Sigmoid colon (tissue), 6 donors: ENCODE measurements at regions not wholly inside any gene's neighbourhood (a gene's known extent, or its start where the extent isn't known, plus 50 kb on each side); places are given as distances from the start of the nearest gene placed in this dataset.

Experiments
- DNase-seq: peaks from one replicate; pipeline ENCODE4 v3.0.0-alpha.2; 2019
- H3K27ac ChIP-seq, 4 donors: fragments of 200-600 bp; sonication (generic); one replicate each; pipeline ENCODE4 v1.5.1; 2016 to 2019; ENCODE audit warnings: mild to moderate bottlenecking in 1 of 4
- H3K27me3 ChIP-seq, 3 donors: fragments of 200-600 bp; sonication (generic); one replicate each; pipeline ENCODE4 v1.5.1; 2019; ENCODE audit warnings: mild to moderate bottlenecking in 1 of 3
- H3K36me3 ChIP-seq, 4 donors: fragments of 200-600 bp; sonication (generic); one replicate each; pipeline ENCODE4 v1.5.1; 2016 to 2019
- H3K4me1 ChIP-seq, 4 donors: fragments of 200-600 bp; sonication (generic); one replicate each; pipeline ENCODE4 v1.5.1; 2017 to 2019
- H3K4me3 ChIP-seq, 4 donors: fragments of 200-600 bp; sonication (generic); one replicate each; pipeline ENCODE4 v1.5.1; 2017 to 2019; ENCODE audit warnings: mild to moderate bottlenecking in 2 of 4, moderate library complexity in 1 of 4
- H3K9me3 ChIP-seq, 4 donors: fragments of 200-600 bp in 3 of 4; sonication (generic) in 3 of 4; one replicate each; pipeline versions ENCODE4 v1.5.1 to v1.6.1; 2013 to 2019
- EP300 ChIP-seq, 4 donors: sonication (generic); formaldehyde crosslinking; IDR thresholded peaks; one replicate each; pipeline ENCODE4 v1.6.1; 2017; ENCODE audit warnings: antibody characterized with exemption in 4 of 4
- POLR2A ChIP-seq, 2 donors: fragments of 450-650 bp; IDR thresholded peaks; one replicate each; pipeline ENCODE4 v1.6.1; 2016; ENCODE audit warnings: antibody characterized with exemption in 2 of 2, mild to moderate bottlenecking in 2 of 2, moderate library complexity in 2 of 2
- POLR2AphosphoS5 ChIP-seq, 4 donors: sonication (generic); formaldehyde crosslinking; IDR thresholded peaks; one replicate each; pipeline ENCODE4 v1.6.1; 2017; ENCODE audit warnings: antibody characterized with exemption in 4 of 4
- WGBS, 2 donors: extraction: QIAGEN DNeasy Blood & Tissue Kit; methylation state at CpG; one replicate each; pipeline ENCODE4 v1.1.7; 2013; 5-methylcytosine and 5-hydroxymethylcytosine counted together
- intact Hi-C: fragments of 100-400 bp; cut with DNase I; formaldehyde crosslinking; loops from one replicate; pipeline ENCODE4 v1.15.1; 2023
- TF ChIP-seq, protein P1 (sequence below), 4 experiments: fragments of 450-650 bp in 3 of 4; fragments of 200-600 bp in 1 of 4; IDR thresholded peaks; one replicate each; pipeline ENCODE4 v1.5.1; 2016 to 2019; ENCODE audit warnings: antibody characterized with exemption in 4 of 4, mild to moderate bottlenecking in 3 of 4, moderate library complexity in 2 of 4
- donor health status: healthy with polysubstance abuse.
- donor health status: healthy.

DNA sequence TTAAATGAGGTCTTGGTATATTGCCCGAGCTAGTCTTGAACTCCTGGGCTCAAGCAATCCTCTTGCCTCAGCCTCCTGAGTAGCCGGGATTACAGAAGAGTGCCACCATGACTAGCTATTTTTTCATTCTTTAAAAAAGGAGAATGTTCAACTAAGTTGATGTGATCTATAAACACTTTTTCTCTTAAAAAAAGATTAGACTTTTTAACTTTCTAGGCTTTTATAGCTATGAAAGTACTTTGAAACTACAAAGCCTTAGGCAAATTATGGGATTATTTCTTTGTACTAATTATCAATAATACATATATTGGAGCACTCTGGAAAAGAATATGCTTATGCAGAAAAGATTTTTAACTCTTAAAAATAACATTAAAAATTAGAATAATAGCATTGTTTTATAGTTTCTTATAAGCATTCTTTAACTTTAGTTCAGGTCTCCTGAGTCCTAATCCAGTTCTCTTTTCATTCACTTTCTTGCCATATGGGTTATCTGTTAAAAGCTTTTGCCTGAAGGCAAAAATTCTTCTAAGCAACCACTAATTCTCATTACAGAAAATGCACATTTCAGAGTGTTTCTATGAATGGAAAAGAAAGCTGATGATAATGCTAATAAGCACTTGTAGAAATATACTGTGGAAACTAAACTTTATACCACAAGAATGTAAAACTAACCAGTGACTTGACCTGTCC lies 87.8 kb downstream of the DPPA2 start:
- no peaks in the 10 kb centered on the region for H3K27me3 ChIP-seq
- H3K9me3 ChIP-seq, result peaks cover 0 to 3% (median 0%) of the 10 kb centered on the region in 4 donors
- no peak overlapping the region for H3K4me3 ChIP-seq
- no peaks in the 10 kb centered on the region for H3K4me1 ChIP-seq
- no peaks in the 10 kb centered on the region for H3K36me3 ChIP-seq
- no peak for DNase-seq
- H3K27ac ChIP-seq, result no peak overlapping the region
- no peak for TF ChIP-seq POLR2A (IDR thresholded peaks at IDR 0.05)
- TF ChIP-seq, protein P1, sequence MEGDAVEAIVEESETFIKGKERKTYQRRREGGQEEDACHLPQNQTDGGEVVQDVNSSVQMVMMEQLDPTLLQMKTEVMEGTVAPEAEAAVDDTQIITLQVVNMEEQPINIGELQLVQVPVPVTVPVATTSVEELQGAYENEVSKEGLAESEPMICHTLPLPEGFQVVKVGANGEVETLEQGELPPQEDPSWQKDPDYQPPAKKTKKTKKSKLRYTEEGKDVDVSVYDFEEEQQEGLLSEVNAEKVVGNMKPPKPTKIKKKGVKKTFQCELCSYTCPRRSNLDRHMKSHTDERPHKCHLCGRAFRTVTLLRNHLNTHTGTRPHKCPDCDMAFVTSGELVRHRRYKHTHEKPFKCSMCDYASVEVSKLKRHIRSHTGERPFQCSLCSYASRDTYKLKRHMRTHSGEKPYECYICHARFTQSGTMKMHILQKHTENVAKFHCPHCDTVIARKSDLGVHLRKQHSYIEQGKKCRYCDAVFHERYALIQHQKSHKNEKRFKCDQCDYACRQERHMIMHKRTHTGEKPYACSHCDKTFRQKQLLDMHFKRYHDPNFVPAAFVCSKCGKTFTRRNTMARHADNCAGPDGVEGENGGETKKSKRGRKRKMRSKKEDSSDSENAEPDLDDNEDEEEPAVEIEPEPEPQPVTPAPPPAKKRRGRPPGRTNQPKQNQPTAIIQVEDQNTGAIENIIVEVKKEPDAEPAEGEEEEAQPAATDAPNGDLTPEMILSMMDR (IDR thresholded peaks at IDR 0.05), result no peak
- TF ChIP-seq POLR2AphosphoS5 (IDR thresholded peaks at IDR 0.05), result no peak
- no peak for TF ChIP-seq EP300 (IDR thresholded peaks at IDR 0.05)
- WGBS, 2 donors, result 91% methylated on average over 2 of the region's 2 CpGs
- intact Hi-C loops, result no loop called here

DNA sequence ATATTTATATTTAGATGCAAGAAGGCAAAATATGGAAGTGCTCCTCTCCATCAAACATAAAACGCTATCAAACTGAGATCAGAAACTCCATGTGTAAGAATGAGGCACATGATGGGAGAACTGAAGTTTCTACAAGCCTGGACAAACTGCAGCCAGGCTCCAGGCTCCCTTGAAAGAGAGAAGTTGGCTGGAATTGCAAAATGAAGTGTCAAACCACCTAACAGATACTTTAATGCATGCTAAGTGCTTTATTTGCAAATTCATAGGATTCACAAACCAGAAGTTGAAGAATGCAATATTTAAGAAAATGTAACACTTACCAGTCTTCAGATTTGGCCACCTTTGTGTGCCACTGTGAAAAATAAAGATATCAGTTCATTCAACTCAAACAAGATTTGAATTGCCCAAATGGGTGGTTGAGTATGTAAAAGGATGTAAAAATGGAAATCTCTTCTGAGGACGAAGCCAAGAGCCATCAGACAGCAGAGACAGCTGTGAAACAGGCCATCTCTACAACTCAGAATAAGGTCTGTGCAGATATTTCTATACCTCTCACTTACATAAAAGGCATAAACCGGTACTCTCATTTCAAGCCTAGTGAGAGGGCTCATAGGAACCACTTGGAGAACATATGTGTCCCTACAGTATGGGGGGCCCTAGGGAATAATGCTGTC lies 87.0 kb downstream of the DPPA2 start:
- no peak overlapping the region for H3K27ac ChIP-seq
- H3K27me3 ChIP-seq, result no peaks in the 10 kb centered on the region
- no peak overlapping the region for H3K4me3 ChIP-seq
- TF ChIP-seq EP300 (IDR thresholded peaks at IDR 0.05) (no peak), POLR2A (IDR thresholded peaks at IDR 0.05) (no peak), POLR2AphosphoS5 (IDR thresholded peaks at IDR 0.05) (no peak)
- TF ChIP-seq, protein P1 (IDR thresholded peaks at IDR 0.05), result no peak
- no peaks in the 10 kb centered on the region for H3K4me1 ChIP-seq
- H3K9me3 ChIP-seq, result peaks cover 0 to 3% (median 1%) of the 10 kb centered on the region in 4 donors
- WGBS, 2 donors, result 87 to 92% methylated on average over 3 of the region's 3 CpGs
- DNase-seq, result no peak
- H3K36me3 ChIP-seq, result no peaks in the 10 kb centered on the region
- intact Hi-C loops, result no loop called here

DNA sequence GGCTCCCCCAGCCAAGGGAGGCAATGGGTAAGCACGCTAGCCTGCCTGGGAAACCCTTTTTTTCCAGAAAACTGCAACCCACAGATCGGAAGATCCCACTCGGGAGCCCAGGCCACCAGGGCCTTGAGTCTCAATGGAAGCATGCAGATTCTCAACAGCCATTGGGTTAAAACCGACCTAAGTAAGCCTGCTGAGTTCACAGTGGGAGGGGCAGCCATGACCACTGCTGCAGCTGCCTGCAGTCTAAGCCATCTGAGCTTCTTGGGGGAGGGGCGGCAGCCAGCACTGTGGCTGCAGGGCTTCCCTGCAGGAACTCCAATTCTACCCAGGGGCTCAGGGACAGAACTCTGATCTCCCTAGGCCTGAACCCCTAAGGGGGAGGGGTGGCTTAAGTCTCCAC lies 82.0 kb downstream of the DPPA2 start:
- TF ChIP-seq POLR2A (IDR thresholded peaks at IDR 0.05) (no peak), POLR2AphosphoS5 (IDR thresholded peaks at IDR 0.05) (no peak), EP300 (IDR thresholded peaks at IDR 0.05) (no peak)
- TF ChIP-seq, protein P1 (IDR thresholded peaks at IDR 0.05), result no peak
- no peaks in the 10 kb centered on the region for H3K36me3 ChIP-seq
- H3K4me1 ChIP-seq, result no peaks in the 10 kb centered on the region
- DNase-seq, result no peak
- intact Hi-C loops, result no loop called here
- no peaks in the 10 kb centered on the region for H3K27me3 ChIP-seq
- H3K4me3 ChIP-seq, result no peak overlapping the region
- peaks cover 0 to 3% (median 1%) of the 10 kb centered on the region in 4 donors for H3K9me3 ChIP-seq
- WGBS, 2 donors, result 86 to 87% methylated on average over 5 of the region's 5 CpGs
- H3K27ac ChIP-seq, result no peak overlapping the region

DNA sequence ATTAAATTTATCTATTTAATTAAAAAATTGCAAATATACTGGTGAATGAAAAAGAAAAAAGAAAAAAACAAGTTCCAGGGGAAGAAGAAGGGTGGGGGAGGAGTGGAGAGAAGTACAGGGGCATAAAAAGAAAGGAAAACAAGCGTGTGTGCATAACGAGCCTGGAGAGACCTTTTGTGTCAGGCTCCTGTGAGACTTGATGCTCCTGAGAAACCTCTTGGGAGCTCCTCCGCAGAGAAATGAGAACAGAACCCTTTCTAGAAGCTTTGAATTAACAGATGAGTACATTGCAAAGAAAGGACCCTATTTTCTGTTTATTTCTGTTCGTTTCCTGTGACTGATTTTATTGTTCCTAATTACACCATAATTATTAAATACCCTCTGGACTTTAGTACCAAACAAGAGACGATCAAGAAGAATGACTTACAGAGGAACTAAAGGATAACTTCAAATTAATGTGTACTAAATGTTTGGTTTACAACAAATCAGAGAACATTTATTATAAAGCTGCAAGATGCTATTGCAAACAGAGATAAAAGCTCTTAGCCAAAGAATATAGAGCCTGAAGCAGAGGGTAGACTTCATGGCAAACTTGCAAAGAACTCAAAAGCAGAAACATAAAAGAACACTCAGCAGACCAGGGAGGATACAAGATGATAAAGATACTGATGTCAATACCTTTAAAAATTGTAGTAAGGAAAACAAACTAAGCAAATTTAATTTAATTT lies 74.7 kb downstream of the DPPA2 start:
- H3K9me3 ChIP-seq, result no peaks in the 10 kb centered on the region
- H3K27ac ChIP-seq, result no peak overlapping the region
- 28 to 41% methylated on average over 5 of the region's 5 CpGs for WGBS, 2 donors
- TF ChIP-seq, protein P1 (IDR thresholded peaks at IDR 0.05), result no peak
- TF ChIP-seq POLR2A (IDR thresholded peaks at IDR 0.05) (no peak), POLR2AphosphoS5 (IDR thresholded peaks at IDR 0.05) (no peak)
- no peaks in the 10 kb centered on the region for H3K36me3 ChIP-seq
- intact Hi-C loops, result no loop called here
- no peak overlapping the region for H3K4me3 ChIP-seq
- DNase-seq, result no peak
- H3K27me3 ChIP-seq, result no peaks in the 10 kb centered on the region
- peaks cover 0 to 12% (median 7%) of the 10 kb centered on the region in 4 donors for H3K4me1 ChIP-seq
